SK-N-MC (cell line): ENCODE measurements at regions not wholly inside any gene's neighbourhood (a gene's known extent, or its start where the extent isn't known, plus 50 kb on each side); places are given as distances from the start of the nearest gene placed in this dataset.

ENCODE experiments used
- DNase-seq: peaks from one replicate; pipeline ENCODE4 v3.0.0-alpha.2; 2011; ENCODE audit warnings: low read depth, low spot score
- H3K27ac ChIP-seq: fragments of 200-600 bp; sonication (generic); 2 replicates; pipeline ENCODE4 v1.5.1; 2016; ENCODE audit warnings: mixed run types
- H3K36me3 ChIP-seq: fragments of 200-600 bp; sonication (generic); 2 replicates; pipeline ENCODE4 v1.6.1; 2017; ENCODE audit warnings: antibody characterized with exemption, low read length, mixed read lengths; ENCODE audit not compliant: insufficient read depth
- H3K4me3 ChIP-seq: fragments of 200-600 bp; sonication (generic); 2 replicates; pipeline ENCODE4 v1.5.1; 2016
- H3K9ac ChIP-seq: fragments of 200-600 bp; sonication (generic); 2 replicates; pipeline ENCODE4 v1.8.0; 2017; ENCODE audit warnings: mixed run types, mixed read lengths; ENCODE audit not compliant: insufficient read length
- H3K9me3 ChIP-seq: fragments of 200-600 bp; sonication (generic); 2 replicates; pipeline ENCODE4 v1.6.1; 2017; ENCODE audit warnings: low read depth, mild to moderate bottlenecking, antibody characterized with exemption, low read length, moderate library complexity, mixed read lengths
- EZH2 ChIP-seq: fragments of 200-600 bp; sonication (generic); IDR thresholded peaks from one replicate; pipeline ENCODE4 v1.6.1; 2017; ENCODE audit warnings: antibody characterized with exemption
- FOXP2 ChIP-seq: optimal IDR thresholded peaks from 2 replicates; pipeline ENCODE3; 2011; ENCODE audit warnings: mild to moderate bottlenecking, moderate library complexity; ENCODE audit not compliant: insufficient read depth; ENCODE audit errors: extremely low read length, control extremely low read depth
- POLR2AphosphoS5 ChIP-seq: IDR thresholded peaks from 2 replicates; pipeline ENCODE4 v1.6.1; 2012; ENCODE audit warnings: mild to moderate bottlenecking, low read depth, low read length, borderline replicate concordance

- no peaks in the 10 kb centered on the region for H3K36me3 ChIP-seq
- TF ChIP-seq EZH2, result no peak
- no peak for TF ChIP-seq FOXP2
- TF ChIP-seq POLR2AphosphoS5, result no peak
- no peaks in the 10 kb centered on the region for H3K9me3 ChIP-seq
- no peak overlapping the region for H3K27ac ChIP-seq
- no peak for DNase-seq
- no peak overlapping the region for H3K4me3 ChIP-seq
- H3K9ac ChIP-seq, result no peak overlapping the region
Measured at GRCh38 chr3:72133329-72134011, 348.5 kb upstream of the PROK2 start.

GRCh38 chr3:72131899-72132298, 347.0 kb upstream of the PROK2 start:
- Histone ChIP-seq H3K9ac (no peak overlapping the region), H3K27ac (no peak overlapping the region), H3K36me3 (no peaks in the 10 kb centered on the region), H3K4me3 (no peak overlapping the region), H3K9me3 (no peaks in the 10 kb centered on the region)
- no peak for TF ChIP-seq POLR2AphosphoS5
- TF ChIP-seq EZH2, result no peak
- TF ChIP-seq FOXP2, result no peak
- DNase-seq, result no peak

- Histone ChIP-seq H3K4me3 (no peak overlapping the region), H3K36me3 (no peaks in the 10 kb centered on the region), H3K9ac (no peak overlapping the region), H3K9me3 (no peaks in the 10 kb centered on the region), H3K27ac (no peak overlapping the region)
- DNase-seq, result no peak
- no peak for TF ChIP-seq FOXP2
- TF ChIP-seq EZH2, result no peak
- TF ChIP-seq POLR2AphosphoS5, result no peak
Measured at GRCh38 chr3:72130565-72130964, 345.6 kb upstream of the PROK2 start.

GRCh38 chr3:72129501-72130094, 344.6 kb upstream of the PROK2 start:
- TF ChIP-seq EZH2, result no peak
- TF ChIP-seq POLR2AphosphoS5, result no peak
- TF ChIP-seq FOXP2, result no peak
- no peak for DNase-seq
- Histone ChIP-seq H3K27ac (no peak overlapping the region), H3K4me3 (no peak overlapping the region), H3K9ac (no peak overlapping the region), H3K36me3 (no peaks in the 10 kb centered on the region), H3K9me3 (no peaks in the 10 kb centered on the region)

GRCh38 chr3:72128921-72129320, 344.0 kb upstream of the PROK2 start:
- TF ChIP-seq FOXP2 (no peak), POLR2AphosphoS5 (no peak), EZH2 (no peak)
- no peak overlapping the region for H3K9ac ChIP-seq
- no peak for DNase-seq
- H3K9me3 ChIP-seq, result no peaks in the 10 kb centered on the region
- H3K36me3 ChIP-seq, result no peaks in the 10 kb centered on the region
- H3K27ac ChIP-seq, result no peak overlapping the region
- H3K4me3 ChIP-seq, result no peak overlapping the region

GRCh38 chr3:72127844-72128243, 342.9 kb upstream of the PROK2 start:
- Histone ChIP-seq H3K4me3 (no peak overlapping the region), H3K27ac (no peak overlapping the region), H3K9me3 (no peaks in the 10 kb centered on the region), H3K9ac (no peak overlapping the region), H3K36me3 (no peaks in the 10 kb centered on the region)
- no peak for TF ChIP-seq EZH2
- TF ChIP-seq FOXP2, result no peak
- TF ChIP-seq POLR2AphosphoS5, result no peak
- no peak for DNase-seq

GRCh38 chr3:72127224-72127612, 342.3 kb upstream of the PROK2 start:
- no peaks in the 10 kb centered on the region for H3K36me3 ChIP-seq

GRCh38 chr3:72126441-72127223, 341.7 kb upstream of the PROK2 start:
- Histone ChIP-seq H3K36me3 (no peaks in the 10 kb centered on the region), H3K27ac (no peak overlapping the region), H3K4me3 (no peak overlapping the region), H3K9me3 (no peaks in the 10 kb centered on the region), H3K9ac (no peak overlapping the region)
- no peak for DNase-seq
- no peak for TF ChIP-seq EZH2
- TF ChIP-seq FOXP2, result no peak
- no peak for TF ChIP-seq POLR2AphosphoS5

More at GRCh38 chr3:72127224-72127612, 342.3 kb upstream of the PROK2 start:
- no peak for TF ChIP-seq POLR2AphosphoS5
- TF ChIP-seq FOXP2, result no peak
- no peak for TF ChIP-seq EZH2
- Histone ChIP-seq H3K9ac (no peak overlapping the region), H3K27ac (no peak overlapping the region), H3K9me3 (no peaks in the 10 kb centered on the region), H3K4me3 (no peak overlapping the region)
- DNase-seq, result no peak
